HG02798 (cell line): ENCODE measurements at regions not wholly inside any gene's neighbourhood (a gene's known extent, or its start where the extent isn't known, plus 50 kb on each side); places are given as distances from the start of the nearest gene placed in this dataset.
"Not testable (repeated sequence)": the region's sequence is repeated elsewhere in the genome, so short reads cannot be mapped to it uniquely, and the experiment has no call there.

Source experiments
- ATAC-seq: cut with Tn5 transposase; IDR thresholded peaks from one replicate; pipeline ENCODE4 v1.9.1; 2021; ENCODE audit warnings: mild to moderate bottlenecking; ENCODE audit not compliant: unreplicated experiment, poor library complexity

DNA sequence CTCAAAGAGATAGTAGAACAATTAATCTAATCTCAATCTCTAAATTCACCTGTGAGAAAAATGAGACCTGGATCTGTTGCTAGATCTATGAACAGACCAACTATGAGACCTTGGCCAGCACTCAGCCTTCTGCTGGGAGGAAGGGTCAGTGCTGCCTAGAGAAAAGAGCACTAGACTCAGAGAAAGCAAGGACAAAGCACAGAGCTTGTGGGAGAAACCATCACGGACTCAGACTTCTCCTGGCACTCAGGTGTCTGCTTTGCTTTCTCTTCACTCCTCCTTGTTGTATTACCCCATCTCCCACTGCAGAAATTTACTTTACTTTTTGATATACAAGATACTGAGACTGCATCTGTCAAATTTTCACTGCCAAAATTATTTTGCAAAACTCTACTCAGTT, 890.0 kb upstream of the NUDT12 start:
- no peak for ATAC-seq

DNA sequence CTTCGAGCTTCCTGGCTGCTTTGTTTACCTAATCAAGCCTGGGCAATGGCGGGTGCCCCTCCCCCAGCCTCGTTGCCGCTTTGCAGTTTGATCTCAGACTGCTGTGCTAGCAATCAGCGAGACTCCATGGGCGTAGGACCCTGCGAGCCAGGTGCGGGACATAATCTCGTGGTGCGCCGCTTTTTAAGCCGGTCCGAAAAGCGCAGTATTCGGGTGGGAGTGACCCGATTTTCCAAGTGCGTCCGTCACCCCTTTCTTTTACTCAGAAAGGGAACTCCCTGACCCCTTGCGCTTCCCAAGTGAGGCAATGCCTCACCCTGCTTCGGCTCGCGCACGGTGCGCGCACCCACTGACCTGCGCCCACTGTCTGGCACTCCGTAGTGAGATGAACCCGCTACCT, 889.3 kb upstream of the NUDT12 start:
- not testable (repeated sequence) for ATAC-seq

DNA sequence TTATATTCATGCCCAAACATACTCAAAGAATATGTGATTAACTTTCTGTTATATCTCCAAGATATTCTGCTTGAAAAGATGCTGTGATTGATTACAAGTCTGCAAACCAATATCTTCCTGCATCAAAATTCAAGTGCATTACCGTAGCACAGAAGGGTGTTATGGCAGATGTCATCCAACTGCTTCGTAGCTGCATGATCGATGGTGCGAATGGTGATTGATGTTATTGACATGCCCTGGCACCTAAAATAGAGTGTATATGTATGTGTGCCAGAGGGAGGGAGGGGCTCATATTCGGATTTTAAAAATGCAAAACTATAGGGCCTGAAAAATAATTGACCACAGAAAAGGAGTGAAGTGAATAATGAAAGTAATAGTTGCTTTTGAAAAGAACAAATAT, 882.1 kb upstream of the NUDT12 start:
- no peak for ATAC-seq

DNA sequence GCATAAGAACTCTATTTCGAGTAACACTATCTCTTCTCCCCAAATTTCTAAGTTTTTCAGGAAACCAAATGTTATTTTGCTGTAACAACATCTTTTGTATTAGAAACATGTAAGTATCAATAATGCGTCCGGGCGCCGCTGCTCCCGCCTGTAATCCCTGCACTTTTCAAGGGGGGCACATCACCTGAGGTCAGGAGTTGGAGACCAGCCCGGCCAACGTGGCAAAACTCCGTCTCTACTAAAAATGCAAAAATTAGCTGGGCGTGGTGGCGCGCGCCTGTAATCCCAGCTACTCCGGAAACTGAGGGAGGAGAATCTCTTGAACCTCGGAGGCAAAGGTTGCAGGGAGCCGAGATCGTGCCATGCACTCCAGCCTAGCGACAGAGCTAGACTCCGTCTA, 881.1 kb upstream of the NUDT12 start:
- no peak for ATAC-seq

DNA sequence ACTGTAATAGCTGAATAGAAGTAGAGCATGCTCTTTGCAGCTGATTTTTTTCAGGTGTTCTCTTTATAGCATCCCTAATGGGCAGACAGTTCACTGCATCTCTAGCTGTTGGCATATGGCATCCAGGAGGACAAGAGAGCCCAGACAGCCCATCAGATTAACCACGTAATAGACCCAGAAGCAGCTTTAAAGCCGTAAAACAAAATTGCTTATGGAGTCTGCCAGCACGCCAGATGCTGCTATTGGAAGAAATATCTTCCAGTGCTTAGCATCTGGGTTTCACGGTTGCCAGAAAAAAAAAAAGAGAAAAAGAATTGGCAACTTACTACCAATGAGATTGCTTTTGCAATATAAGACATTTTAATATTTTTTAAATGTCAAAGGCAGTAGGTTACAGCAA, 869.4 kb upstream of the NUDT12 start:
- ATAC-seq, result no peak

DNA sequence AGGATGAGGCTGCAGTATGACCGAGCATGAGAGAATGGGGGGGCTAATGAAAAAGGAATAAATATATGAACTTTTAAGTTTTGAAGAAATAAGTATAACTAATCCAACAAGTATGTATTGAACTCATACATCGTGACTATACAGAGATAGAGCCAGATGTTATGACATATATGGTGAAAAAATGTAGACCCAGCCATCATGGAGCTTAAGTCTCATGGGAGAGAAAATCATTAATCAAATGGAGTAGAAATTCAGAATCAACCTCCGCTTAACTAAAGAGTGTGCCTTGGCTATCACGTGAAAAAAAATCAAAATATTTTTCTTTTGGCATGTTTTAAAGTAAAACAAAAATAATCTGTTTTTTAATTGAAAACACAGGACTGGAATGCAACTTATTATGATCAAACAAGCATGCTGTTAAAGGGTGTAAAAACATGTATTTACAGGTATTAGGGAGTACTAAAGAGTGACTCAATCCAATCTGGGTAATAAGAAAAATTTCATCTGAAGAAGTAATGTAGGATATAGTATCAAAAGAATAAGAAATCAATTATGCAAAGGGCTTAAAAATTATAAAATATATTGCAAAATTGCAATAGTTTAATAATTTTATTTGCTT, 868.5 kb upstream of the NUDT12 start:
- no peak for ATAC-seq

DNA sequence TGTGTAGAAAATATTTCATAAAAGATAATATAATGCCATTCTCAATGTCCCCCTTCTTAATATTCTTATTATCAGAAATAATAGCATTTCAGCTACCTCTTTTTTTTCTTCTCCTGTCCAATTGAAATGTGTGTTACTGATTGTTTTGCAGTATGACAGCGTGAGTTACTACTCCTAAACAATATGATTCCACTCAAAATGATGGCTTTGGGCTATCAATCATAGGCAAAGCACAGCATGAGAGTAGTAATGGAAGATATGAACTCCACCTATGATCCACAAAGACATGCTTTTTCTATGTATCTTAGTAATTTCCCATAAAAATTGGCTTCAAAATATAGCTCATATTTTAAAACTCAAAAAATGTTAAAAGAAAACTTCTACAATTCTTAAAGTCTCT, 867.3 kb upstream of the NUDT12 start:
- ATAC-seq, result no peak

DNA sequence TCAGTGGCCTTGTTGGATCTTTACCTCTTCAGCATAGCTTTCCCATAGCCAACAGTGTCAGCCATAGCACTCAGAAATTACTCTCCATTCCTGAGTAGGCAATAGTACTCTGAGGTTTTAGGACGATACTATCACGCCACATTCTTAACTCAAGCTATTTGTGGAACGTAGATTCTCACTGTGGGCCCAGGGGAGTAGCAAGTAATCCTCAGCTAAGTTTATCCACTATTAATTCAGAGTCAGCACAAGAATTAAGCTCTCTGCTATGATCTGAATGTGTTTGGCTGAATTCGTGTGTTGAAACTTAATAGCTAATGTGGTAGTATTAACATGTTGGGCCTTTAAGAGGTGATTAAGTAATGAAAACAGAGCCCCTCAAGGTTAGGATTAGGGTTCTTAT, 858.8 kb upstream of the NUDT12 start:
- no peak for ATAC-seq

DNA sequence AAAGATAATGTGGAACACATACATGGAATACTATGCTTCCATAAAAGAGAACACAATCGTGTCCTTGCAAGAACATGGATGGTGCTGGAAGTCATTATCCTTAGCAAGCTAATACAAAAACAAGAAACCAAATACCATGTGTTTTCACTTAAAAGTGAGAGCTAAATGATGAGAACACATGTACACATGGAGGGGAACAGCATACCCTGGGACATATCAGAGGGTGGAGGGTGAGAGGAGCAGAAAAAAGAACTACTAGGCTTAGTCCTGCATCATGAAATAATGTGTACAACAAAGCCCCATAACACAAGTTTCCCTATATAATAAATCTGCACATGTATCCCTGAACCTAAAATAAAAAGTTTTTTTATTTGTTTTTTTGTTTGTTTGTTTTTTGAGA, 855.5 kb upstream of the NUDT12 start:
- ATAC-seq, result no peak

DNA sequence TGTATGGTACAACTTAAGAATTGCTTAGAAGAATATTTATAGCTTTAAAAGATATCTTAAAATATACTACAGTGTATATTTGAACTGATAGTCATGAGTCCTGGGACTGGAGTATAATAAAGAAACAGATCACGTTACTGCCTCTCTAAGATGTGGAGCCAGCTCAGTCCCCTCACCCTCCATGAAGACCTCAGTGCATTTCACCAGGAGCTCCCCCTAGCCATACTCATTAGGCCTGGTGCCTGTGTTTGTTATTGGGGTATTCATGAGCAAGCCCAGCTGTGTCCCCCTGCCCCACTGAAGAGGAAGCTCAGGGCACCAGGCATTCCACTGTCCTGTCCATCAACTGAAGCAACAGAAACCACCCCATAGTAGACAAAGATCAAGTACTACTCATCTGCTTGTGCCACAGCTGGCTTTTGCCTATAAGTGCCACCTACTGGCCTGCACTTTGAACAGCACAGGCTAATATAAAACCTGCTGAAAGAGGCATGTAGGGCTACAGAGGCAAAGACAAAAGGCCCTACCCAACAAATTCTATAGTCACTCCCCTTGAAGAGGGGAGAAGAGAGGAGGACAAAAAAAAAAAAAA, 850.2 kb upstream of the NUDT12 start:
- ATAC-seq, result peak; percentile 89

DNA sequence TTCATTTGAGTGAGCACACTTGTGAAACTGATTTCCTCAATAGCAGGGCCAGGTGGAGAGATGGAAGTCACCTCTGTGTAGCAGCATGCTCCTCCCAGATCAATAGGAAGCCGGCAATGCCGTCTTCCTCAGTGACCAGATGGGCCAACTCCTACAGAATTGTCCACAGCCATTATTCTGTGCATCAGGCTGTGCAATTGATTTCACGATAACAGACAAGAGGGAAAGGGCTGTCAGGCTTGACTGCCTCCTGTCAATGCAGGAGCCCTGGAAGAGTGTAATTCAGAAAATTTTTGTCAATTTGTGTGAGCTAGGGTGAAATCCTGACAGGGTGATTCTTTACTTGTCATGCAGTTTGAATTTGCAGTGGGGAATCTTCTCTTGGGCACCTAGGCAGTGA, 838.4 kb upstream of the NUDT12 start:
- ATAC-seq, result no peak

DNA sequence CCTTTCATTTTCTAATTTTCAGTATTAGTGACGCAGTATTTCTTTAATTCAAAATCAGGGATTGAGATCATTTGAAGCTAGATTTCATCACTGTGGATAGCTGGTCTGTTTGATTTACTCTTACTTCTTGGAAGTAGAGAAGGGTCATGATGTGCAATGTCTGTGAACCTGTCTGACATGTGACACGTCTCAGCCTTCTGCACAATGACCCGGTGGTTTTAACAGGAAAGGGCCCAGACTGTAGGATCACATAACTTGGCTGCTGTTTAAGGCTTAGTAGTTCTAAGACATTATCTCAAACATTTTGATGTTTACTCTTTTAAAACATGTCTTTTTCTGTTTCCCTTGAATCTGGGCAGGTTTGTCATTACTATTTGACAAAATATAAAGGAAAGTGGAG, 823.3 kb upstream of the NUDT12 start:
- no peak for ATAC-seq

DNA sequence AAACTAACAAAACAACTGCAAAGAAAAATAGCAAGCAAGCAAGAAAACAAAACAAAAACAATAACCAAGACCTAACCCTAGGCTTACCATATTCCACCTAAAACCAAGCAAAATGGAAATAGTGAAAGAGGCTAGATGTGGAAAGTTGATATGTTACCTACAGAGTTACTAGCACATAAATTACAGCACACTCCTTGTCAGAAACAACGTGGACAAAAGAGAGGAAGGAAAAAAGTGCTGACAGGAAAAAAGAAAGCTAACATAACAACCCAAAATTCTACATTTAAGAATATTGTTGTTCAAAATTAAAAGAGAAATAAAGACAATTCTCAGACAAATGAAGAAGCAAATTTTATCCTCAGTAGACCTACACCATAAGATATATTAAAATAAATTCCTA, 812.8 kb upstream of the NUDT12 start:
- ATAC-seq, result no peak

DNA sequence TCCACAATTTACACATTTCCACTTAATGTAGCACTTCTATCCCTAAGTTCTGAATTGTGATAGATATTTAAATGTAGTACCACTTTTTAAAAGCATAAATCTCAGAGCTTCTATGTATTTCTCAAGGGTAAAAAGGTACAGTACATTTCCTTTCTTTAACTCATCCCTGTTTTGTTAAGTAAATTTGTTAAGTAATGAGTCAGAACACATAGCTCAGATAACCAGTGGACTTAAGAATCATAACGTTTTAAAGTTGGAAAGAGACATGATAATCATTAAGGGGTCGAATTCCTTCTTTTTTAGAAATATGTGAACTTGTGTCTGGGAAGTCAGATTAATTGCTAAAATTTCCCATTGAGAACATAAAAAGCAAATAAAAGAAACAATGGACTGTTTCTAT, 810.2 kb upstream of the NUDT12 start:
- no peak for ATAC-seq

DNA sequence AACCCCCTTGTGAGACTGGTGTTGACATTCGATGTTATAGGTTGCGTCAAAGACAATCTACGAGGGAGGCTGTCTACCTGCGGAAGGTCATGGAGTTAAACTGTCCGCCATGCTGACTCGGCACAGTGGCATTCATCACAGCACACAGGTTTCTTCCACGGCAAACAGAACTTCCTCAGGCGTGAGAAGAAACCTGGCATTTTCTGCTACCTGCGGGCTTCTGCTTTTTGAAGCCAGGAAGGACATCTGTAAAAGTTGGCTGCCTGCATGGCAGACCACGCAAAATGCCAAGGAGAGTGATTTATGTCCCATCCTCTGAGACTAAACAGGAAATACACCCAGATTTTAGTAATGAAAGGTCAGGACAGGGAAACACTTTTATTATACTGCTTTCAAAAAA, 809.8 kb upstream of the NUDT12 start:
- no peak for ATAC-seq

DNA sequence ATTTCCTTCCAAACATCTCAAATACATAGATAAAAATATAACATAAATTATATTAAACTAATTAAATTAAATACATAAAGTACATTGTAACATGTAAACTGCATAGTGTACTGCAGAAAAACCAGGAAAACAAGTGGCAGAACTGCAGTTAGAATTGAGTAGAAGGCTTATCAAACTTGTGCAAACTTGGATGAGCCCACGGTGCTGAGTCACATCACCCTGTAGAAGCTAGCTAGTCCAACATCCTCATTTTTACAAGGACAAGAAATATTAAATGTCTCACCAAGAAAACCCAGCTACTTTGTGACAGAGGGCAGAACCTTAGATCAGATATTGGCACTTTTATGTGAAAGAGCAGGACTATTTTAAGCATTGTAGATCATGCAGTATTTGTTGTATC, 807.9 kb upstream of the NUDT12 start:
- ATAC-seq, result no peak

DNA sequence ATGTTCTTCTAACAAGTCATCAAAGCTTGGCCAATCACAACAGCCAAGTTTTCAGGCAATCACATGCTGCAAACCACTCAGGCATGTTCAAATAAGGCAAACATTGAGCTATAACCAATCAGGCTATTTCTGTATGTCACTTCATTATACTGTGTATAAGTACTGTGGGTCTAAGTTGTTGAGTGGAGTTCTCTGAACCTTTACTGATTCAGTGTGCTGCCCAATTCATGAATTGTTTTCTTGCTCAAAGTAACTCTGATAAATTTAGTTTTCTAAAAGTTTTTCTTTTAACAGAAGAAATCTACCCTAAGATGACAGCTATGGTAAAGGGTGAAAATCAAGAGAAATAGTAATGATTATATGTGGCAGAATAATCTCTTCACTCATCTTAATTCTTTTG, 805.4 kb upstream of the NUDT12 start:
- no peak for ATAC-seq

DNA sequence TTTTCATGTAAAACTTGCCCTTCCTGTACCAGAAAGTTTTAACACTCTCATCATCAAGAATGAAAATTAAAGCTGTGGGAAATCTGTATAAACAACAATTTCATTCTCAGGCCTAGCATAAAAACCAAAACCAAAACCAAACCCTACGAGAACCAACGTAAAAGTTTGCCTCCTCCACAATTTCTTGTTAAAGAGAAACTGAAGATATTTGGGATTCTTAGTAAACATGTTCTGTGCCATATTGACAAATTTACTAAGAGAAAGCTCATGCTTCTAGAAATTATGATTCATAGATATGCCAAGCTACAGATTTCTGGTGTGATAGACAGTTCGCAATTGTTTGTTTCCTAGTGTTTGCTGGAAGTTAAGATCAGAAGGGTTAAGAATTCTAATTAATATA, 801.0 kb upstream of the NUDT12 start:
- ATAC-seq, result peak; percentile 46

DNA sequence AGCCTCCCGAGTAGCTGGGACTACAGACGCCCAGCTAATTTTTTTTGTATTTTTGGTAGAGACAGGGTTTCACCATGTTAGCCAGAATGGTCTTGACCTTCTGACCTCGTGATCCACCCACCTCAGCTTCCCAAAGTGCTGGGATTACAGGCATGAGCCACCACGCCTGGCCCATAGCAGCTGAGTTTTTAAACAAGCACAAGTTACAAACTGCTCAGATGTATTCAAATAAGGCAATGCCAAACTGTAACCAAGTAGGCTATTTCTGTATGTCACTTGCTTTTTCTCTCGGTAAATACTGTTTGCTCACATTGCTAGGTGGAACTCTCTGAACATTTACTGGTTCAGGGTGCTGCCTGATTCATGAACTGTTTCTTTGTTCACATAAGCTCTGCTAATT, 799.3 kb upstream of the NUDT12 start:
- ATAC-seq, result peak; percentile 69

DNA sequence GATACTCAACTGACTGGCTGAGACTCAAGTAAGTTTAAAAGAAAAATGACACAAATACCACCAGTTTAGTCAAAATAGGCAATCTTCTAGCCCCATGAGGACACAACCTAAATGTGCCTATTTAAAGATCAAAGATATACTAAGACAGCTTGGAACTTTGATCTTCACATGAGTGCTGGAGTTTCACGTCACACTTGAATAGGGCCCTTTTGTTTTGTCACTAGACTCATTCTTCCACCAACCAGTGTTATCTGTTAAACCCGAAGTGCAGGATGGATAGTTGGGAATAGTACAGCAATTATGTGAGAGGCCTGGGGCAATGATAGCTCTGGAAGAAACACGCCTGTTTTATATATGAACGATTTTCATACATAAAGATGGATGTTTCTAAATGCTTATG, 792.8 kb upstream of the NUDT12 start:
- ATAC-seq, result no peak

DNA sequence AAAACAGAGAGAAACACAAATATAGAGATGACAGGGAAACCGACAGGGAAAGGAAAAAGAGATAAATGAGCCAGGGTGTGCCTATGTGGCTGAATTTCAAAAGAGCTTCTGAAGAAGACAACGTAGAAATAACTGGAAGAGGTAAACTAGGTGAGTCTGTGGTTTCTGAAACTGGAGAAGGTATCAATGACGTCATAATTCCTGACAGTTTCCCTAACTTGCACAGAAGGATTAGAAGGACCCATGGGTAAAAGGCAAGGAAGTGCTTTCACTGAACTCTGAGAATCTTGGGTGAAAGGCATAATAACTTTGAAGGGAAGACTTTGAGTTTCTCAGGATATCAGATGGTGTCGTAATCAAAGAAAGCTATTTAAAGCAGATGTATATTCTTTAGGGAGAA, 790.8 kb upstream of the NUDT12 start:
- ATAC-seq, result no peak

DNA sequence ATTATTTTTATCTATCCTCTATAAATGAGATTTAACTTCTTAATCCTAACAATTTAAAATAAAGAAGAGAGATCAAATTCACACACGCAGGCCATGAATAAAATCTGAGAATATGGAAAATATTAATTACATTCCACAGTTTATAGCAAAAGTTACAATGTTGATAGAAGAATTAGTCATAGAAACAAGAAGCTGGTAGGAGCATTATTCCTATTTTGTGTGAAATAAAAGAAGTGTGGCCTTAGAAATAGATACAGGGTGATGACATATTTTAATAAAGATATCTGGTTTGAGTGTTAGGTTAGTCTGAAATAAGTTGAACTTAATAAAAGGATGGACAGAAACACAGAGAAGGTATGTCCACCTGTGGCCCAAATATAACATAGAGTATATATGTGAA, 790.4 kb upstream of the NUDT12 start:
- no peak for ATAC-seq
